ENCODE measurements at regions not wholly inside any gene's neighbourhood (a gene's known extent, or its start where the extent isn't known, plus 50 kb on each side); places are given as distances from the start of the nearest gene placed in this dataset.

GRCh38 chr4:156019246-156019645 is 65.6 kb upstream of the CTSO start:
- TF ChIP-seq ZFX (IDR thresholded peaks at IDR 0.05) (no peak), CTCF (conservative IDR thresholded peaks at IDR 0.05) (no peak)
- H3K27ac ChIP-seq, result no peak overlapping the region

- no peak overlapping the region for H3K27ac ChIP-seq
- TF ChIP-seq ZFX (IDR thresholded peaks at IDR 0.05) (no peak), CTCF (conservative IDR thresholded peaks at IDR 0.05) (no peak)
Measured at GRCh38 chr4:156018383-156018782, 64.7 kb upstream of the CTSO start.

GRCh38 chr4:156015781-156016180 is 62.1 kb upstream of the CTSO start:
- no peak overlapping the region for H3K27ac ChIP-seq

GRCh38 chr4:156006192-156006591 is 52.5 kb upstream of the CTSO start:
- TF ChIP-seq CTCF (conservative IDR thresholded peaks at IDR 0.05) (no peak), ZFX (IDR thresholded peaks at IDR 0.05) (no peak)
- H3K27ac ChIP-seq, result no peak overlapping the region

More at GRCh38 chr4:156015781-156016180, 62.1 kb upstream of the CTSO start:
- TF ChIP-seq ZFX (IDR thresholded peaks at IDR 0.05), result no peak
- no peak for TF ChIP-seq CTCF (conservative IDR thresholded peaks at IDR 0.05)
